Testis (tissue), 2 donors: ENCODE measurements at regions not wholly inside any gene's neighbourhood (a gene's known extent, or its start where the extent isn't known, plus 50 kb on each side); places are given as distances from the start of the nearest gene placed in this dataset.
"Not testable (repeated sequence)": the region's sequence is repeated elsewhere in the genome, so short reads cannot be mapped to it uniquely, and the experiment has no call there.

ENCODE experiments used
- DNase-seq: peaks from one replicate; pipeline ENCODE4 v3.0.0-alpha.2; 2019
- H3K27ac ChIP-seq, 2 donors: fragments of 200-600 bp; sonication (generic); one replicate each; pipeline ENCODE4 v1.5.1; 2019
- H3K27me3 ChIP-seq: fragments of 200-600 bp; sonication (generic); one replicate; pipeline ENCODE4 v1.5.1; 2019
- H3K36me3 ChIP-seq: fragments of 200-600 bp; sonication (generic); one replicate; pipeline ENCODE4 v1.5.1; 2017; ENCODE audit warnings: low read depth; ENCODE audit errors: missing control alignments
- H3K4me1 ChIP-seq: fragments of 200-600 bp; sonication (generic); one replicate; pipeline ENCODE4 v1.5.1; 2019
- H3K4me3 ChIP-seq, 2 donors: fragments of 200-600 bp; sonication (generic); one replicate each; pipeline ENCODE4 v1.5.1; 2017 to 2019
- H3K9me3 ChIP-seq: fragments of 200-600 bp; sonication (generic); one replicate; pipeline ENCODE4 v1.5.1; 2017
- CTCF ChIP-seq, 3 experiments: fragments of 450-650 bp in 2 of 3; fragments of 200-600 bp in 1 of 3; sonication (generic) in 1 of 3; IDR thresholded peaks; one replicate each; pipeline ENCODE4 v1.5.1; 2016 to 2019; ENCODE audit warnings: antibody characterized with exemption in 3 of 3, mild to moderate bottlenecking in 2 of 3, moderate library complexity in 1 of 3
- POLR2A ChIP-seq: fragments of 450-650 bp; IDR thresholded peaks from one replicate; pipeline ENCODE4 v1.6.1; 2017; ENCODE audit warnings: antibody characterized with exemption, mild to moderate bottlenecking, moderate library complexity
- WGBS, 2 donors: methylation state at CpG; one replicate each; pipeline ENCODE4 v1.1.5; 2018; 5-methylcytosine and 5-hydroxymethylcytosine counted together
- intact Hi-C: fragments of 100-400 bp; cut with DNase I; formaldehyde crosslinking; loops from one replicate; pipeline ENCODE4 v1.15.1; 2023; ENCODE audit warnings: low total_unique reads

DNA sequence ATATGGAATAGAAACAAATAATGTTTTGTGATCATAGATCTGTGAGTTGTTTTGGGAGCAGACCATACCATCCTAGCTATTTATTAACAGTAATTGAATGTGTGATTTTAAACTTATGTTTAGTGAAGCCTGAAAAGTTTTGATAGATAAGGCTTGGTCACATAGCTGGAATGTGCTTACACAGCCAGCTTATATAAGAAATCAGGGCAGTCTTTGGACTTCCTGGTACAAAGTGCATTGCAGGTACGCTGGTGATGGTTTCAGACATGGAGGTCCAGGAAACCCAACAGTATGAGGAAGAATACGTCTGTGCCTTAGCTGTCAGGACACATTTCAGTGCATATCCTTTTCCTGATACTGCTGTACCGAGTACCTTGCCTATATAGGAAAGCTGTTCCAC, 2316.2 kb upstream of the PCDH20 start:
- intact Hi-C loops, result no loop called here
- no peaks in the 10 kb centered on the region for H3K9me3 ChIP-seq
- no peaks in the 10 kb centered on the region for H3K27me3 ChIP-seq
- DNase-seq, result no peak
- no peak overlapping the region for H3K4me3 ChIP-seq
- no peak for TF ChIP-seq CTCF (IDR thresholded peaks at IDR 0.05)
- H3K36me3 ChIP-seq, result no peaks in the 10 kb centered on the region
- H3K27ac ChIP-seq, result no peak overlapping the region
- WGBS, 2 donors, result 79 to 97% methylated on average over 3 of the region's 3 CpGs
- no peaks in the 10 kb centered on the region for H3K4me1 ChIP-seq

- 49 to 80% methylated on average over 2 of the region's 2 CpGs for WGBS, 2 donors
- DNase-seq, H3K4me3 ChIP-seq, H3K27me3 ChIP-seq, intact Hi-C loops, H3K4me1 ChIP-seq, H3K27ac ChIP-seq, H3K9me3 ChIP-seq, H3K36me3 ChIP-seq: not testable (repeated sequence)
Observed at GRCh38 chr13:63712159-63712558, 2296.5 kb upstream of the PCDH20 start.

DNA sequence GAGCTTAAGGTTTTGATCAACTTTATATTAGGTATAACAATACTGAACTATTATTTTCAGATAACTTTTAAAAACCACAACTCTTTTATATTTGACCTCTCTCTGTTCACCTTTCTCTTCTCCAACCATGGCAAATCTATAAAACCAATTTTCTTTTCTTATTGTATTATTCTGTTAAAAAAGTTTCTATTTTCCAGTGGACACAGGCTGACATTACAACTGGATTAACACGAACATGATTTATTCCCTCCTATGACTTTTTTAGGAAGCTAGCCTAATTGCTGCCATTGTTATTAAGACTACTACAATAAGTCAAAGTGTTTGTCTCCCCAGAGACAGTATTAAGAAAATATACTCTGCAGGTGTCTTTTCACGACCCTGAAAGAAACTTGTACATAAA, 2291.1 kb upstream of the PCDH20 start:
- H3K27me3 ChIP-seq, result no peaks in the 10 kb centered on the region
- DNase-seq, result no peak
- intact Hi-C loops, result no loop called here
- H3K4me1 ChIP-seq, result no peaks in the 10 kb centered on the region
- H3K9me3 ChIP-seq, result no peaks in the 10 kb centered on the region
- WGBS, 2 donors, result 46 to 59% methylated on average over 2 of the region's 2 CpGs
- TF ChIP-seq POLR2A (no peak), CTCF (IDR thresholded peaks at IDR 0.05) (no peak)
- no peak overlapping the region for H3K4me3 ChIP-seq
- H3K36me3 ChIP-seq, result no peaks in the 10 kb centered on the region
- no peak overlapping the region for H3K27ac ChIP-seq

- no peaks in the 10 kb centered on the region for H3K4me1 ChIP-seq
Observed at GRCh38 chr13:63704521-63704920, 2288.9 kb upstream of the PCDH20 start.

DNA sequence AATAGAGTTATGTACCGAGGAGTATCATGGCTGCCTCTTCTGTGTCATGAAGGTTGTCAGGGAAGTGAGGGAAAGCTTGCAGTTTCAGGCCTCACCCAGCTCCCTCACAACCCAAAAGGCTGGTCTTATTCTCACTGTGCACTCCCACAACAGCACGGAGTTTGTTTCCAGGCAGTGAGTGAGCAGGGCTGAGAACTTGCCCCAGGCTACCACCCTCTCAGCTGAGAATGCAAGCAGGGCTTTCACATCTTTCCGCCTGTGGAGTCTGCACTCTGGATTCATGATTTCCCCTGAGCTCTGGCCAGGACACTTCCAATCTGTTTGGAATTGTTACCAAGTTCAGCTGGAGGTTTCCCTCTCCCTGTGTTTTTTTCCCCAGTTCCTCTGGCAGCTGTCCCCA, 2284.7 kb upstream of the PCDH20 start:
- 72 to 87% methylated on average over 3 of the region's 3 CpGs for WGBS, 2 donors
- no peaks in the 10 kb centered on the region for H3K36me3 ChIP-seq
- no peak for DNase-seq

More at GRCh38 chr13:63704521-63704920, 2288.9 kb upstream of the PCDH20 start:
- no peak for DNase-seq
- Histone ChIP-seq H3K36me3 (no peaks in the 10 kb centered on the region), H3K27ac (no peak overlapping the region), H3K27me3 (no peaks in the 10 kb centered on the region), H3K9me3 (no peaks in the 10 kb centered on the region), H3K4me3 (no peak overlapping the region)
- intact Hi-C loops, result no loop called here
- 49 to 53% methylated on average over 4 of the region's 4 CpGs for WGBS, 2 donors
- TF ChIP-seq POLR2A (no peak), CTCF (IDR thresholded peaks at IDR 0.05) (no peak)

More for the DNA sequence above, 2284.7 kb upstream of the PCDH20 start:
- no peaks in the 10 kb centered on the region for H3K27me3 ChIP-seq
- H3K9me3 ChIP-seq, result no peaks in the 10 kb centered on the region
- TF ChIP-seq CTCF (IDR thresholded peaks at IDR 0.05) (no peak), POLR2A (no peak)
- H3K27ac ChIP-seq, result no peak overlapping the region
- intact Hi-C loops, result no loop called here
- no peaks in the 10 kb centered on the region for H3K4me1 ChIP-seq
- H3K4me3 ChIP-seq, result no peak overlapping the region
